HFFc6 (cell line): ENCODE measurements at regions not wholly inside any gene's neighbourhood (a gene's known extent, or its start where the extent isn't known, plus 50 kb on each side); places are given as distances from the start of the nearest gene placed in this dataset.

Source experiments
- DNase-seq: peaks from one replicate; pipeline ENCODE4 v3.0.0-alpha.2; 2018
- H3K27ac Mint-ChIP-seq: 2 replicates; pipeline ENCODE4 v1.8.0; 2020; ENCODE audit warnings: mild to moderate bottlenecking, mixed read lengths
- H3K27me3 Mint-ChIP-seq: 2 replicates; pipeline ENCODE4 v1.8.0; 2021; ENCODE audit warnings: mild to moderate bottlenecking, moderate library complexity, mixed read lengths; ENCODE audit not compliant: insufficient read depth
- H3K36me3 Mint-ChIP-seq: 2 replicates; pipeline ENCODE4 v1.8.0; 2021; ENCODE audit warnings: low read depth, mixed read lengths
- H3K4me1 Mint-ChIP-seq: 2 replicates; pipeline ENCODE4 v1.8.0; 2020; ENCODE audit warnings: low read depth, mixed read lengths
- H3K4me3 Mint-ChIP-seq: 2 replicates; pipeline ENCODE4 v1.8.0; 2020; ENCODE audit warnings: mild to moderate bottlenecking, moderate library complexity, mixed read lengths
- H3K9me3 Mint-ChIP-seq: 2 replicates; pipeline ENCODE4 v1.8.0; 2020; ENCODE audit warnings: mild to moderate bottlenecking, mixed read lengths
- TF ChIP-seq, protein P1 (sequence below): fragments of 200-600 bp; sonication (generic); IDR thresholded peaks from 2 replicates; pipeline ENCODE4 v1.5.0; 2021; ENCODE audit warnings: antibody characterized with exemption, mild to moderate bottlenecking

- Mint-ChIP-seq H3K9me3 (peaks cover 41% of the 10 kb centered on the region), H3K36me3 (no peaks in the 10 kb centered on the region), H3K4me1 (no peaks in the 10 kb centered on the region), H3K27me3 (no peaks in the 10 kb centered on the region), H3K4me3 (no peak overlapping the region), H3K27ac (no peak overlapping the region)
- TF ChIP-seq, protein P1, sequence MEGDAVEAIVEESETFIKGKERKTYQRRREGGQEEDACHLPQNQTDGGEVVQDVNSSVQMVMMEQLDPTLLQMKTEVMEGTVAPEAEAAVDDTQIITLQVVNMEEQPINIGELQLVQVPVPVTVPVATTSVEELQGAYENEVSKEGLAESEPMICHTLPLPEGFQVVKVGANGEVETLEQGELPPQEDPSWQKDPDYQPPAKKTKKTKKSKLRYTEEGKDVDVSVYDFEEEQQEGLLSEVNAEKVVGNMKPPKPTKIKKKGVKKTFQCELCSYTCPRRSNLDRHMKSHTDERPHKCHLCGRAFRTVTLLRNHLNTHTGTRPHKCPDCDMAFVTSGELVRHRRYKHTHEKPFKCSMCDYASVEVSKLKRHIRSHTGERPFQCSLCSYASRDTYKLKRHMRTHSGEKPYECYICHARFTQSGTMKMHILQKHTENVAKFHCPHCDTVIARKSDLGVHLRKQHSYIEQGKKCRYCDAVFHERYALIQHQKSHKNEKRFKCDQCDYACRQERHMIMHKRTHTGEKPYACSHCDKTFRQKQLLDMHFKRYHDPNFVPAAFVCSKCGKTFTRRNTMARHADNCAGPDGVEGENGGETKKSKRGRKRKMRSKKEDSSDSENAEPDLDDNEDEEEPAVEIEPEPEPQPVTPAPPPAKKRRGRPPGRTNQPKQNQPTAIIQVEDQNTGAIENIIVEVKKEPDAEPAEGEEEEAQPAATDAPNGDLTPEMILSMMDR = no peak
- no peak for DNase-seq
Observed at GRCh38 chr9:27743490-27743889, 170.2 kb upstream of the C9orf72 start.

- H3K4me1 Mint-ChIP-seq = no peaks in the 10 kb centered on the region
- H3K36me3 Mint-ChIP-seq = no peaks in the 10 kb centered on the region
- TF ChIP-seq, protein P1 = no peak
- no peak for DNase-seq
- no peaks in the 10 kb centered on the region; the same call in 1 of the 2 replicates for H3K27me3 Mint-ChIP-seq
- H3K4me3 Mint-ChIP-seq = no peak overlapping the region
- H3K27ac Mint-ChIP-seq = no peak overlapping the region
- H3K9me3 Mint-ChIP-seq = peaks cover 29% of the 10 kb centered on the region
Observed at GRCh38 chr9:27747450-27747849, 174.2 kb upstream of the C9orf72 start.

DNA sequence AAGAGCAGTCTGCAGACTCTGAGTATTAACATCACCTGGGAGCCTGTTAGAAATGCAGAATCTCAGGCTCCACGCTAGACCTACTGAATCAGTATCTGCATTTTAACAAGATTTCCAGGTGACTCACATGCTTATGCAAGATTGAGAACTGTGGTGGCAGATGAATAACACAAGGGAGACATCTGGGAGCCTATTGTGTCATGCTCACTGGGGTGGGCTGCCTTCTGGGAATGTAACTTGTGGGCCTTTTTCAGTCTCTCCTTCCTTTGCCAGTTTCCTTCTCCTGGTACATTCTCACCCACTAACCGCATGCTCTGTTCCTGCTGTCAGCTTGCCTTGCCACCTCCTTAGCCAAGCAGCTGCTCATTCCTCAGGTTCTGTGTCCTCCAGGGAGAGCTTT, 176.6 kb upstream of the C9orf72 start:
- TF ChIP-seq, protein P1 = no peak
- H3K36me3 Mint-ChIP-seq = no peaks in the 10 kb centered on the region
- no peak overlapping the region for H3K4me3 Mint-ChIP-seq
- H3K27me3 Mint-ChIP-seq = no peaks in the 10 kb centered on the region; the same call in 1 of the 2 replicates
- H3K4me1 Mint-ChIP-seq = no peaks in the 10 kb centered on the region
- no peak for DNase-seq
- peaks cover 28% of the 10 kb centered on the region for H3K9me3 Mint-ChIP-seq
- no peak overlapping the region for H3K27ac Mint-ChIP-seq

DNA sequence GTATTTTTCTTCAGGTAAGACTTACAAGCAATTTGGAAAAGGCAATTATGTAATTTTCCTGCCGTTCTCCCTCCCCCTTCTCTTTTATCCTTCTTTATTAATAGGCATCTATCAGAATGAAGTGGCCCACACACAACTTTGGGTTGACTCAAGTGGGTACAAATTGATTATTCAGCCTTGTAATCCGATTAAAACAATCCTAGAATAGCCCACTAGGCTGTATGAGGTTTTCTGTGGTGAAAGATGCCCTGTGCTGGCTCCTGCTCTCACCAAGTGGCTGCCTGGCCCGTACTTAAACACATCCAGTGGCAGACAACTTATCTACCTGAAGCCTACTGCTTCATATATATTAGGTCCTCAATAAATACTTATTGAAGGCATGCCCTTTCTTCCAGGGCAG, 177.3 kb upstream of the C9orf72 start:
- Mint-ChIP-seq H3K27me3 (no peaks in the 10 kb centered on the region; the same call in 1 of the 2 replicates), H3K9me3 (peaks cover 29% of the 10 kb centered on the region), H3K36me3 (peaks cover 3% of the 10 kb centered on the region; the same call in 1 of the 2 replicates), H3K4me1 (no peaks in the 10 kb centered on the region), H3K4me3 (no peak overlapping the region), H3K27ac (no peak overlapping the region)
- no peak for DNase-seq
- TF ChIP-seq, protein P1 = no peak

- H3K9me3 Mint-ChIP-seq = peaks cover 37% of the 10 kb centered on the region
- no peak overlapping the region for H3K4me3 Mint-ChIP-seq
- no peaks in the 10 kb centered on the region for H3K4me1 Mint-ChIP-seq
- TF ChIP-seq, protein P1 = no peak
- H3K27me3 Mint-ChIP-seq = no peaks in the 10 kb centered on the region; the same call in 1 of the 2 replicates
- peaks cover 3% of the 10 kb centered on the region; the same call in 1 of the 2 replicates for H3K36me3 Mint-ChIP-seq
- DNase-seq = no peak
- H3K27ac Mint-ChIP-seq = no peak overlapping the region
Observed at GRCh38 chr9:27752069-27752468, 178.8 kb upstream of the C9orf72 start.

DNA sequence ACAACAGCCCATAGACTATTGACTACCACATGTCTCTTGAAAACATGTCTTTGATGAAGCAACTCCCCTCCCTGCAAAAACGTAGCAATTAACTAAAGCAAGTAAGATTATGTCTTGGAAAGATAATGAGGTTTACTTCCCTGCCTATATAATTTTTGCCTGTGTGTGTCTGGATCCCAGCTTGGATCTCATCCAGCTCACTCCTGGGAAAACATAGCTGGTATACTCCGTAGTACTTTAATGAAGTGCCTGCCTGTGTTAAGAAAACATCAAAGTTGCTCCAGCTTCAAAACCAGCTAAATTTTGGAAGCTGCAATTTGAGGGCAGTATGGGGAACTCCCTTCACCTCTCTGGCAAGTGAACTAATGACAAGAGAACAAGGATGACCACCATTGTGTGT, 182.6 kb upstream of the C9orf72 start:
- Mint-ChIP-seq H3K27ac (no peak overlapping the region), H3K4me3 (no peak overlapping the region), H3K27me3 (no peaks in the 10 kb centered on the region), H3K36me3 (peaks cover 3% of the 10 kb centered on the region; the same call in 1 of the 2 replicates), H3K9me3 (peaks cover 37% of the 10 kb centered on the region), H3K4me1 (no peaks in the 10 kb centered on the region)
- TF ChIP-seq, protein P1 = no peak
- DNase-seq = no peak
